Epithelial cell of esophagus (primary cell): ENCODE measurements at regions not wholly inside any gene's neighbourhood (a gene's known extent, or its start where the extent isn't known, plus 50 kb on each side); places are given as distances from the start of the nearest gene placed in this dataset.

Source experiments
- DNase-seq: peaks from one replicate; pipeline ENCODE4 v3.0.0; 2010; ENCODE audit warnings: low read depth
- H3K4me3 ChIP-seq: 2 replicates; pipeline ENCODE4 v1.5.1; 2011; ENCODE audit warnings: mild to moderate bottlenecking, low read length, control low read depth
- TF ChIP-seq, protein P1 (sequence below): IDR thresholded peaks from 2 replicates; pipeline ENCODE4 v1.5.1; 2011; ENCODE audit warnings: low read depth, mild to moderate bottlenecking, low read length, control low read depth, inconsistent platforms; ENCODE audit not compliant: insufficient read depth; ENCODE audit errors: missing control alignments

DNA sequence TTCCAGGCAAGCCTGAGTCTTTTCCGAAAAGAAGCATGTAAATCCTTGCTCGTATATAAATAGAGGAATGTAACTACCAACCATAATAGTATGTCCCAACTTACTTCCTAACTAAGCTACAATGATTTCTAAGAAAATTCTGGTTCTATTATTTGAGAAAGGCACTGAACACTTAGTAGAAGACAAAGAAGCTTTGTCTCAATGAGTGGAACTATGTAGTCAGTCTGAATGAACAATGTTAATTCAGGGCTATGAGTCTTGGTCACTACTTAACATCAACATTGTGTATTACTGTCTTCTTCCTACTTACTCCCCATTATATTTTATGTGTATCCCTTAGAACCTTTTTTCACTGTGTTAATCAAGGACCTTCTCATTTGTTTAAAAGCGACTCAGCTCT, 206.0 kb downstream of the CYB561 start:
- DNase-seq = no peak
- H3K4me3 ChIP-seq = no peak overlapping the region
- TF ChIP-seq, protein P1, sequence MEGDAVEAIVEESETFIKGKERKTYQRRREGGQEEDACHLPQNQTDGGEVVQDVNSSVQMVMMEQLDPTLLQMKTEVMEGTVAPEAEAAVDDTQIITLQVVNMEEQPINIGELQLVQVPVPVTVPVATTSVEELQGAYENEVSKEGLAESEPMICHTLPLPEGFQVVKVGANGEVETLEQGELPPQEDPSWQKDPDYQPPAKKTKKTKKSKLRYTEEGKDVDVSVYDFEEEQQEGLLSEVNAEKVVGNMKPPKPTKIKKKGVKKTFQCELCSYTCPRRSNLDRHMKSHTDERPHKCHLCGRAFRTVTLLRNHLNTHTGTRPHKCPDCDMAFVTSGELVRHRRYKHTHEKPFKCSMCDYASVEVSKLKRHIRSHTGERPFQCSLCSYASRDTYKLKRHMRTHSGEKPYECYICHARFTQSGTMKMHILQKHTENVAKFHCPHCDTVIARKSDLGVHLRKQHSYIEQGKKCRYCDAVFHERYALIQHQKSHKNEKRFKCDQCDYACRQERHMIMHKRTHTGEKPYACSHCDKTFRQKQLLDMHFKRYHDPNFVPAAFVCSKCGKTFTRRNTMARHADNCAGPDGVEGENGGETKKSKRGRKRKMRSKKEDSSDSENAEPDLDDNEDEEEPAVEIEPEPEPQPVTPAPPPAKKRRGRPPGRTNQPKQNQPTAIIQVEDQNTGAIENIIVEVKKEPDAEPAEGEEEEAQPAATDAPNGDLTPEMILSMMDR = no peak

DNA sequence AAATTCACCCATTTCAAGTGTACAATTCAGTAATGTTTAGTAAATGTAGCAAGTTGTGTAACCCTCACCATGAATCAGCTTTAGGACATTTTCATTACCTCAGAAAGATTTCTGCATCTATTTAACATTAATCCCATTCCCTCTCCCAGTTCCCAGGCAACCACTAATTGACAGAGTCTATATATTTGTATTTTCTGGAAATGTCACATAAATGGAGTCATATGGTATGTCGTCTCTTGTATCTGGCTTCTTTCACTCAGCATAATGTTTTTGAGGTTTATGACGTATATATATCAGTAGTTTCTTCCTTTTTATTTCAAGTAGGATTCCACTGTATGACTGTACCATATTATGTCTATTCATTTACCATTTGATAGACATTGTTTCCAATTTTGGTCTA, 199.8 kb downstream of the CYB561 start:
- H3K4me3 ChIP-seq = no peak overlapping the region
- peak; percentile 18 for DNase-seq
- TF ChIP-seq, protein P1 = no peak

DNA sequence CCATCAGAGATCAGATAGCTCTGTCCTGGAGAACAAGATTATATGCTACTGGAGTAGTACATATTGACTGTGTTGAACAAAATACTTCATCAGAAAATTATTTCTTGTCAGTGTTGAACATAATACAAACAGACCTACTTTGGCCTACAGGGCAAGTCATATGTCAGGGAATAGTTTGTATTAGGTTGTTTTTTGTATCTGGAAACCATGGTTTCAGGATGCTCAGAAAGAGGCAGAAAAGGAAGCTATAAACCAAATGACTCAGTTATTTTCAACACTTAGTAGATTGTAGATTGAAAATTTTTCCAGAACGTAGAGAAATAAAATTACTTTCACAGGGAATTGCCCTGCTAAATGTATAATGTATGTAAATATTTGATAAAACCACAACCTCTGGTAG, 198.4 kb downstream of the CYB561 start:
- H3K4me3 ChIP-seq = no peak overlapping the region
- DNase-seq = no peak
- TF ChIP-seq, protein P1 = no peak

DNA sequence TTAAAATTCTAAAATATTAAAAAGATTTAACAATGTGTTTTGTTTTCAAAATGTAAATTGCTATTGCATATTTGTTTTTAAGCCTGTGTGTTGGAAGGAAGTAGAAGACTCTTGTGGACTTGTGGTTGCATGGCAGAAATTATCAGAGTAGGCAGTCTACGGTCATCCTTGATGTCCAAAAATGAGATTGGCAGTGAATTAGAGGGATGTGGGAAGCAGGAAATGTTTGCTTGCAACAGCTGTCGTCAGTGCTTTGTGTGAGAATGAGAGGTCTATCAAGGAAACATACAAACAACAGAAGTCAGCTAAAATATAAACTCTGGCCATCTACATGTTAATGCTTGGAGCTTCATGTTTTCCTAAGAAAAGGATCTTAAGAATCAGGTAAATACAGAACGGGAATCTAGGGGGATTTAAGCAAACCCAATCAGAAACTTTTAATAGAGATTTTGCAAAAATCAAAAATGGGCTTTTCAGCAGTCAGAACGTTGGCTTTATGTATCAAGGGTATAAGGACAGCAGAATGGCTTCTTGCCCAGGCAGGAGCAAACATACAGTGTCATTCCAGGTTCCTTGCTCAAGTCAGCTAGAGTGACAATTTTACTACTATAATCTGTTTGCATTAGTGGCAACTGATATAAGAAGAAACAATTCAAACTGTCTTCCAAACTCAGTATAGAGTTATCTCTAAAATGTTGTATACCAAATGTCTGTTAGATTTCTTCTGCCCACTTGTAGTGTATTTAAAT, 196.7 kb downstream of the CYB561 start:
- no peak for DNase-seq
- TF ChIP-seq, protein P1 = no peak

DNA sequence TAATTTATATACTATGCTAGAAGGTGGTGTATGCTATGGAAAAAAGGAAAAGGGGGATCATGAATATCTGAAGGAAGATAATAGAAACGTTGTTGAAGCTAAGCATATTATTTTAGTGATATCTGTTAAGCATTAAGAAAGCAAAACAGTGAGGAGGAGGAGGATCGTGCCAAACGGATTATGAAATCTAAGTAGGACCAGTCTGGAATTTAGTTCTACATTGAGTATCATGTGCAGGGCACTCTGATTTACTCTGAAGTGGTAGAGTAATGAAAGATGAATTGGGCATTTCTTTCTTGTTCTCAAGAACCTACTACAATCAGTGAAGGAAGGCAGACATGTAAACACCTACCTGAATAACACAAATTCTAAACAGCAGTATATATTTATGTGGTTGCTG, 195.3 kb downstream of the CYB561 start:
- DNase-seq = no peak
- no peak overlapping the region for H3K4me3 ChIP-seq
- TF ChIP-seq, protein P1 = no peak

More for the DNA sequence above, 196.7 kb downstream of the CYB561 start:
- no peak overlapping the region for H3K4me3 ChIP-seq

DNA sequence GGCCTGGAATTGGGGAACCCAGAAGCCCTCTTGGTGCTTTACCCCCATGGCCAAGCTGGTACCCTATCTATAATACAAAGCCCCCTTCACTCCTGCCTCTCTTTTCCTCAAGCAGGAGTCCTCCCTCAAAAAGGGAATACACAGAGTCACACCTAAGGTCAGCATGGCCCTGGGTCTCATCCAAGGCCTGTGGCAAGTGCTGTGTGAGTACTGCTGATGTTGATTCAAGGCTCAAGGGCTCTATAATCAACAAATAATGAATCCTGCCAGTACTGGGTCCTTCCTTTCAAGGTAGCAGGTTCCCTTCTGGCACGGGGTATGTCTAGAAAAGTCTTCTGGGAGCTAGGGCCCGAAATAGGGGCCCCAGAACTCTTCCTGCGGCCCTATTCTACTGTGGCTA, 187.3 kb downstream of the CYB561 start:
- TF ChIP-seq, protein P1 = no peak
- no peak for DNase-seq
- no peak overlapping the region for H3K4me3 ChIP-seq

DNA sequence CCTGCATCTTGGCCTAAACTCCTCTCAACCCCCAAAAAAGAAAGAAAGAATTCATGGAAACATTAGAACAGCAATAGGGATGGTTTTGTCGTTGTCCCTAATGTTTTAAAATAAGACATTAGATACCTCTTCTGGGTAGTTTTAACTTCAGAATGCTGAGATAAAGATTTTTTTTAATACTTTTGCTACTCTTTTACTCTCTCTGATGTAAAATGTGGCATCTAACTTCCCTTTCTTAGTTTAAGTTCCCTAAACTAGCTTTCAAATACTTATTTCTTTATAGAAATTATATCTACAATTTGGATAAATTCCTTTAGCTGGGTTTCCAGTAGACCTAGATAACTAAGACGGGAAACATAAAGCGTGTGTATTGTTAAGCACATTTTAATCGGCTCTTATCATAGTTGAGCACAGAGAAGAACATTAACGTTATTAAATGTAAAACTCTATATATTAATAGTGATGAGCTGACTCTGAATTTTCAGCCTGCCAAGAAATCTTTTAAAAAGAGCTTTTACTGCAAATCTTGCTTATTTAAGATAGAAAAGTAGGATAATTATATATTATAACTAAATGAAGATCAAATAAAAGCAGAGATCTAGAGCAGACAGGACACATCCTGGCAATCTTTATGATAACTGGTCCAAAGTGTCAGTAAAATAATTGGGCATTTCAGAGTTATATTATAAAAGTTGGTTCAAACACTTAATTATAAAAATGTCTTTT, 183.2 kb downstream of the CYB561 start:
- TF ChIP-seq, protein P1 = no peak
- H3K4me3 ChIP-seq = no peak overlapping the region
- DNase-seq = no peak
